ENCODE measurements at regions not wholly inside any gene's neighbourhood (a gene's known extent, or its start where the extent isn't known, plus 50 kb on each side); places are given as distances from the start of the nearest gene placed in this dataset.

GRCh38 chr20:21002486-21002885 is 103.7 kb downstream of the LINC00237 start:
- no peak for DNase-seq (ENCODE audit: low spot score in 2 of 2)
- Histone ChIP-seq H3K27ac (no peak overlapping the region), H3K9me3 (no peaks in the 10 kb centered on the region), H3K4me3 (no peak overlapping the region), H3K36me3 (no peaks in the 10 kb centered on the region), H3K4me1 (no peaks in the 10 kb centered on the region), H3K27me3 (no peaks in the 10 kb centered on the region)
- intact Hi-C loops (cut with DNase I) = no loop called here
- TF ChIP-seq CTCF (IDR thresholded peaks at IDR 0.05) = no peak

DNA sequence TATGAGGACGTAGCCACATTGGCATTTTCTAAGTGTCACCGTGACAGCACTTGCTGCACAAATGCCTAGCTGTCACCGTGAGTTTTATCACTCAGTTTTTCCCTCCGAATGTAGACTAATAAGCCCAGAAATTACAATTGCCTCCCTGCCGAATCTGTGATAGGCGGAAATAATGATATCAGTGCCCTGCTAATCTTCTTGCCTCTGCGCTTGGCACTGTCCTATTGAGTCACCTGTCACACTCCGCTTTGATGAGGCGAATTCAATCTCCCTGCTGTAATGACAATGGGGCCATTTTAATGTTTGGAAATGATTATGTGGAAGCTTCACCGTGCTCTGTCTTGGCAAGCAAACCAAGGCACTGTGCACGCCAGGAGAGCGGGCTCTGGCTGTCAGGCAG is 112.8 kb downstream of the LINC00237 start:
- Histone ChIP-seq H3K27me3 (no peaks in the 10 kb centered on the region), H3K27ac (no peak overlapping the region), H3K9me3 (no peaks in the 10 kb centered on the region), H3K4me1 (no peaks in the 10 kb centered on the region), H3K36me3 (no peaks in the 10 kb centered on the region), H3K4me3 (no peak overlapping the region)
- no peak for DNase-seq (ENCODE audit: low spot score in 2 of 2)
- intact Hi-C loops (cut with DNase I) = no loop called here
- no peak for TF ChIP-seq CTCF (IDR thresholded peaks at IDR 0.05)

GRCh38 chr20:20992686-20993360 is 113.3 kb downstream of the LINC00237 start:
- intact Hi-C loops (cut with DNase I) = no loop called here
- no peaks in the 10 kb centered on the region for H3K9me3 ChIP-seq
- H3K4me1 ChIP-seq = no peaks in the 10 kb centered on the region
- no peaks in the 10 kb centered on the region for H3K36me3 ChIP-seq
- H3K4me3 ChIP-seq = no peak overlapping the region
- no peak for DNase-seq (ENCODE audit: low spot score in 2 of 2)
- no peak overlapping the region for H3K27ac ChIP-seq
- no peak for TF ChIP-seq CTCF (IDR thresholded peaks at IDR 0.05)
- H3K27me3 ChIP-seq = no peaks in the 10 kb centered on the region

DNA sequence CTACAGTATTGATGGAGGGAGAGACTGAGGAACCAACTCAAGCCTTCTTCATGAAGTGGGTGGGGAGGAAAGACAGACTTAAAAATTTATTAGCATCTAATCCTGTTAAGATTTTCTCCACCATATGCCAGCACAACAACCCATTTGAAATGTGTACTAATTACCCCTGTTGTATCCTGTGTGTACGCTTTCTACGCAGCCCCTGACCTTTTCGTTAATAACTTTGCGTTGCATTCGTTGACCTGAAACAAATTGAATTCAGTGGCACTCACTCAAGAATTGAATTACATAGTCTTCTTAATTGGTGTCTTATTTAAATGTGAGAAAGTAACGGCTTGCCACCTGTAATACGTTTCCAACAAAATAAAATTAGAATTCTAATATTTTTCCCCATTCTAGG is 113.9 kb downstream of the LINC00237 start:
- Histone ChIP-seq H3K36me3 (no peaks in the 10 kb centered on the region), H3K27ac (no peak overlapping the region), H3K27me3 (no peaks in the 10 kb centered on the region), H3K4me1 (no peaks in the 10 kb centered on the region), H3K4me3 (no peak overlapping the region), H3K9me3 (no peaks in the 10 kb centered on the region)
- no peak for DNase-seq (ENCODE audit: low spot score in 2 of 2)
- intact Hi-C loops (cut with DNase I) = no loop called here
- TF ChIP-seq CTCF (IDR thresholded peaks at IDR 0.05) = no peak

GRCh38 chr20:20989081-20989480 is 117.1 kb downstream of the LINC00237 start:
- no peak for TF ChIP-seq CTCF (IDR thresholded peaks at IDR 0.05)
- Histone ChIP-seq H3K27me3 (no peaks in the 10 kb centered on the region), H3K36me3 (no peaks in the 10 kb centered on the region), H3K4me3 (no peak overlapping the region), H3K27ac (no peak overlapping the region), H3K4me1 (no peaks in the 10 kb centered on the region), H3K9me3 (no peaks in the 10 kb centered on the region)
- intact Hi-C loops (cut with DNase I) = no loop called here
- DNase-seq (ENCODE audit: low spot score in 2 of 2) = no peak

- H3K36me3 ChIP-seq = no peaks in the 10 kb centered on the region
- H3K27ac ChIP-seq = no peak overlapping the region
- intact Hi-C loops (cut with DNase I) = no loop called here
Observed at GRCh38 chr20:20979934-20980333, 126.2 kb downstream of the LINC00237 start.

More at GRCh38 chr20:20979934-20980333, 126.2 kb downstream of the LINC00237 start:
- TF ChIP-seq CTCF (IDR thresholded peaks at IDR 0.05) = no peak
- Histone ChIP-seq H3K4me1 (no peaks in the 10 kb centered on the region), H3K27me3 (no peaks in the 10 kb centered on the region), H3K4me3 (no peak overlapping the region), H3K9me3 (no peaks in the 10 kb centered on the region)
- DNase-seq (ENCODE audit: low spot score in 2 of 2) = no peak
